ENCODE measurements at regions not wholly inside any gene's neighbourhood (a gene's known extent, or its start where the extent isn't known, plus 50 kb on each side); places are given as distances from the start of the nearest gene placed in this dataset.
A peak's percentile ranks its signal among the peaks of the same experiment; 100 is the strongest.

DNA sequence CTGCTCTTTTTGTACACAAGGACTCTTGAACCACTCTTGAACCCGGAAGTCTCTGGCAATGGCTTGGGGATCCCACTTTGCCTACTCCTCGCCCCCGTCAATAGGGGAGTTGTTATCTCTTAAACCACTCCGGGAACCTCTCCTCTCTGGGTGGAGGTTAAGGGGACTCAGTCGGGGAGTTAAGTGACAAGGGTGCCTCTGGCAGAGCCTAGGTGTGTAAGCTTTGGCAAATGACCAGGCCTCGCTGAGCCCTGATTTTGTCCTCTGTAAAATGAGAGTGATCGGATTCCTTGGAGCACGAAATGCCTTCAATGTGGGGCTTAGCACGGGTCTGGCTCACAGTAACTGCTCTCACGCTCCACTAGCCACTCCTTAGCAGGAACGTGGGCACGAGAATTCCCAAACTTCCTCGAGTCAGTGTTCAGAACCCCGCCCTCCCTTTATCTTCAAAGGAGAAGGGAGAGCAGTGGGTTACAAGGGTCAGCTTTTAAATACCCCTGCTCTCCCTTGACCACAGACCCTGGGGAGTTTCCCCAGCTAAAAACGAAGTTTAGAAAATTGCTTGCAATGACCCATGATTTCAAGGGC lies 193.3 kb downstream of the KATNAL1 start:
- Histone ChIP-seq H2AFZ (ENCODE audit: low read length) (peak overlapping the region; percentile 11; the same call in 1 of the 2 replicates), H3K9me3 (ENCODE audit: insufficient read depth in 2 of 2, low read depth in 1 of 2, low read length in 1 of 2) (no peaks in the 10 kb centered on the region), H3K18ac (ENCODE audit: extremely low read depth, low read length) (peak overlapping the region; percentile 79; the same call in 1 of the 2 replicates), H2BK12ac (ENCODE audit: low read depth, low read length) (peak overlapping the region; percentile 93; the same call in 1 of the 2 replicates), H3K4me3 (ENCODE audit: extremely low read depth in 1 of 4, insufficient read depth in 2 of 4, low read depth in 3 of 4, low read length in 4 of 4) (peak overlapping the region; percentile 29 to 58 (median 42); a peak in 7 of 8 replicates), H2BK15ac (ENCODE audit: low read length) (0 out of 2 replicates have a peak overlapping the region, but pooled peaks have one; percentile 67), H3K23ac (ENCODE audit: insufficient read length) (no peak overlapping the region), H2BK20ac (ENCODE audit: low read length) (no peak overlapping the region), H3K27ac (ENCODE audit: low read depth, low read length) (no peak overlapping the region), H4K91ac (replicated peaks; ENCODE audit: insufficient read length, low read length) (no peak overlapping the region), H3K9ac (replicated peaks in 1 of 4; ENCODE audit: extremely low read depth in 1 of 4, low read depth in 3 of 4, low read length in 3 of 4) (peak overlapping the region in 1 of 4 experiments; percentile 70; a peak in 1 of 7 replicates), H4K5ac (ENCODE audit: insufficient read length, low read depth, low read length) (no peak overlapping the region), H2AK5ac (ENCODE audit: low read depth, low read length) (no peak overlapping the region), H3K4ac (replicated peaks; ENCODE audit: insufficient read length, low read depth, low read length) (no peak overlapping the region), H3K36me3 (ENCODE audit: control insufficient read depth in 2 of 4, insufficient read depth in 4 of 4, low read length in 3 of 4) (no peaks in the 10 kb centered on the region), H3K79me1 (ENCODE audit: low read depth, low read length) (no peaks in the 10 kb centered on the region), H3K4me2 (ENCODE audit: insufficient read depth in 1 of 2, low read depth in 2 of 2, low read length in 2 of 2) (peak overlapping the region; percentile 47 to 72), H3K23me2 (ENCODE audit: low read depth, low read length) (no peaks in the 10 kb centered on the region; the same call in 1 of the 2 replicates), H4K8ac (ENCODE audit: extremely low read depth, insufficient read depth, low read length) (no peak overlapping the region), H4K20me1 (replicated peaks in 1 of 2; ENCODE audit: control insufficient read depth in 1 of 2, insufficient read depth in 2 of 2, low read length in 2 of 2) (no peaks in the 10 kb centered on the region), H3K56ac (replicated peaks; ENCODE audit: insufficient read length, low read depth, low read length) (no peak overlapping the region), H3K79me2 (ENCODE audit: control insufficient read depth in 1 of 2, insufficient read depth in 2 of 2, low read length in 2 of 2) (no peaks in the 10 kb centered on the region), H3K4me1 (replicated peaks in 1 of 4; ENCODE audit: control insufficient read depth in 3 of 4, insufficient read depth in 4 of 4, low read length in 3 of 4) (peaks cover 0 to 13% (median 1%) of the 10 kb centered on the region in 4 experiments; a peak in 3 of 7 replicates), H3K27me3 (replicated peaks in 1 of 4; ENCODE audit: control insufficient read depth in 3 of 4, extremely low read depth in 1 of 4, insufficient read depth in 3 of 4, low read length in 3 of 4) (peaks cover 0 to 9% (median 2%) of the 10 kb centered on the region in 4 experiments; a peak in 3 of 7 replicates), H2BK5ac (ENCODE audit: low read depth, low read length) (peak overlapping the region; percentile 35; the same call in 1 of the 2 replicates), H2BK120ac (replicated peaks; ENCODE audit: low read depth, low read length) (no peak overlapping the region), H3K14ac (ENCODE audit: insufficient read length) (no peak overlapping the region)
- FAIRE-seq, result no peak
- ChIA-PET CTCF (ENCODE audit: partially characterized antibody) (interaction anchor here (0.6 to 5.6 kb wide), 31 partner anchors 9 to 641 kb away, joined by 3 to 44 read pairs (median 5); no protein-coding TSS in a partner anchor), POLR2A (ENCODE audit: partially characterized antibody) (interaction anchor here (1.4 kb wide), 1 partner anchor 344 kb away, joined by 4 read pairs; no protein-coding TSS in a partner anchor)
- whole genome bisulfite sequencing, 2 experiments (ENCODE audit: extremely low coverage in 1 of 2, insufficient coverage in 1 of 2, insufficient read length in 1 of 2, insufficient replicate concordance in 2 of 2, low coverage in 1 of 2, low lambda C conversion rate in 2 of 2, missing lambda C conversion rate in 1 of 2), result 74% methylated on average over 13 of the region's 15 CpGs; no CpG with 5 or more reads in 1 of the 2 experiments
- DNase-seq (ENCODE audit: low read depth in 1 of 2, low spot score in 2 of 2), result peak in 1 of 2 experiments; percentile 49
- peak; percentile 15 for TF ChIP-seq EZH2 (IDR thresholded peaks at IDR 0.05; ENCODE audit: low read depth, low read length, severe bottlenecking)
